ENCODE measurements at regions not wholly inside any gene's neighbourhood (a gene's known extent, or its start where the extent isn't known, plus 50 kb on each side); places are given as distances from the start of the nearest gene placed in this dataset.

DNA sequence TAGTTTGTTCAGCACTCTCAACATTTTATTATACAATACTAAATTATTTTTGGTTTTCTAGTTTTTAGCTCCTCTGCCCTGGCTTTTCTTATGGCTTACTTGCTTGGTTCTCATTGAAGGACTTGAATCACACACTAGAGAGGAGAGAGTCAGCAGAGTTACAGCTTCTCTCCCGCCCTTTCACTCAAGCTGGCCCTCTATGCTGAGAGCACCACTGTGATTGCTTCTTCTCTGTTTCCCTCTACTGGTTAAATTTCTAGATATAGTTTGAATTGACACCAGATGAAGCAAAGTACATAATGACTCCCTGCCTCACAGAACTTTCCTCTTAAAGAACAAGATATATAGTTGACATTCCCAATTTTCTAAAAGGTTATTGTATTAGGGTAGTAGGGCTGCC, 767.3 kb upstream of the SORCS1 start:
- TF ChIP-seq, protein P1, sequence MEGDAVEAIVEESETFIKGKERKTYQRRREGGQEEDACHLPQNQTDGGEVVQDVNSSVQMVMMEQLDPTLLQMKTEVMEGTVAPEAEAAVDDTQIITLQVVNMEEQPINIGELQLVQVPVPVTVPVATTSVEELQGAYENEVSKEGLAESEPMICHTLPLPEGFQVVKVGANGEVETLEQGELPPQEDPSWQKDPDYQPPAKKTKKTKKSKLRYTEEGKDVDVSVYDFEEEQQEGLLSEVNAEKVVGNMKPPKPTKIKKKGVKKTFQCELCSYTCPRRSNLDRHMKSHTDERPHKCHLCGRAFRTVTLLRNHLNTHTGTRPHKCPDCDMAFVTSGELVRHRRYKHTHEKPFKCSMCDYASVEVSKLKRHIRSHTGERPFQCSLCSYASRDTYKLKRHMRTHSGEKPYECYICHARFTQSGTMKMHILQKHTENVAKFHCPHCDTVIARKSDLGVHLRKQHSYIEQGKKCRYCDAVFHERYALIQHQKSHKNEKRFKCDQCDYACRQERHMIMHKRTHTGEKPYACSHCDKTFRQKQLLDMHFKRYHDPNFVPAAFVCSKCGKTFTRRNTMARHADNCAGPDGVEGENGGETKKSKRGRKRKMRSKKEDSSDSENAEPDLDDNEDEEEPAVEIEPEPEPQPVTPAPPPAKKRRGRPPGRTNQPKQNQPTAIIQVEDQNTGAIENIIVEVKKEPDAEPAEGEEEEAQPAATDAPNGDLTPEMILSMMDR (conservative IDR thresholded peaks at IDR 0.05), result no peak

DNA sequence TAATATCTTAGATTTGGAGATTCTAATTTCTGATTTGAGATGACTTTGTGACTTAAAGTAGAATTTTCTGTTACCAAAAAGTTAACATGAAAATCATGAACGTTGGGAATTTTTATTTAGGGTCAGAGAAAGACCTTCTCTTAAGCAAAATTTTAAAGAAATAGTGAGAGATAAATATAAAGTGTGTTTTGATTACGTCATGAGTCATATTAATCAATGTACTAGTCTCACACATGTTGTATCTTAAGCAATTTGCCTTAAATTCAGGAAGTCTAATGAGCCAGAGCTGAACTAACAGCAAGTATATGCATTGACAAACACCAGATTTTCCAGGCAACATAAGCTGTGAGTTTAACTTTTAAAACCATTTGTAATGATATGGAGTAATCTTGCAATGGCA, 765.5 kb upstream of the SORCS1 start:
- no peak overlapping the region for H3K27ac ChIP-seq
- TF ChIP-seq, protein P1 (conservative IDR thresholded peaks at IDR 0.05), result no peak

More for the DNA sequence above, 767.3 kb upstream of the SORCS1 start:
- H3K27ac ChIP-seq, result no peak overlapping the region

DNA sequence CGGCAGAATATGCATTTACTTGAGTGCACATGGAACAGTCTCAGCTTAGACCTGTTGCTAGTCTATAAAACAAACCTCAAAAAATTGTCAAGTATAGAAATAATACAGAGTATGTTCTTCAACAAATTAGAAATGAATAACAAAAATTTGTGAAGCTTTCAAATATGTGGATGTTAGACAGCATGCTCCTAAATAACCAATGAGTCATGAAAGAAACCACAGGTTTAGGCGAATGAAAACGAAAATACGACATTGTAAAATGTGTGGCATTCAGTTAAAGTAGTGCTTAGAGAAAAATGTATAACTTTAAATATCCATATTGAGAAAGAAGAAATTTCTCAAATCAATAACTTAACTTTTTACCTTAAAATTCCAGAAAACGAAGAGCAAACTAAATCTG, 760.0 kb upstream of the SORCS1 start:
- H3K27ac ChIP-seq, result no peak overlapping the region
- TF ChIP-seq, protein P1 (conservative IDR thresholded peaks at IDR 0.05), result no peak

DNA sequence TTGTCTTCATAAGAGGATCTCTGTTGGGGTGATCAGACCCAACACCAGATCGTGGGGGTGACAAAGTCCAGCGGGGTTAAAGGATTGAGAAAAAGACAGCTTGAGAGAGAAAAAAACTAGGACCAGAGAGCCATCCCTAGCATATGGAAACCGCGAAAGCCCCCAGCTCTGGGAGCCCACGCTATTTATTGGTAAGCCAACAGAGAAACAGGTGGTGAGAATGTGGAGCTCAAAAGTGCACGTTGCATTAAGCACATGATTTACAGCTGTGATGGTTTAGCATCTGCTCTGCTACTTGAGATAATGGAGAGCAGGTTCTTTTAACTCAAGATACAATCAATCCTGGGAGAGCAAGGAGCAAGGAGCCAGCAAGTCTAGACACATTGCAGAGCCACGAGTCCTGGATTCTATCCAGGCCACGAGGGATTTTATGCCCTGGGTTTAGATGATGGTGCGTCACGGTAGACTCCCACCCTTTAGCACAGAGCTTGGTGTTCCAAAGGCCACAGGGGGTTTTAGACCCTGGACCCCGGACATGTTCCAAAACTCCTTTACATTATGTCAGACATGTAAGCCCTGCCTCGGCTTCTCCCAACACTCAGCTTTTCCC, 755.2 kb upstream of the SORCS1 start:
- TF ChIP-seq, protein P1 (conservative IDR thresholded peaks at IDR 0.05), result no peak
- no peak overlapping the region for H3K27ac ChIP-seq

DNA sequence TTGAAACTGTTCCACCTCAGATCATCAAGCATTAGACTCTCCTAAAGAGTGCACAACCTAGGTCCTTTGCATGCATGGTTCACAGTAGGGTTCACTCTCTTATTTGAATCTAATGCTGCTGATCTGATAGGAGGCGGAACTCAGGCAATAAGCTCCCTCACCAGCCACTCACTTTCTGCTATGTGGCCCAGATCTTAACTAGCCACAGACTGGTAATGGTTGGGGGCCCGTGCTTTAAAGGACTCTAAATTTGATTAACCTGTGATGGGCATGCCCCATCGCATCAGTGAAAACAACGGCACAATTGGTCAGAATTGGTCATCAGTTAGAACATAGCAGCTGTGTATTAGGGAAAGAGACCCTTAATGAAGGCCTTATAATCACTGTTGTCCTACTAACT, 753.7 kb upstream of the SORCS1 start:
- H3K27ac ChIP-seq, result no peak overlapping the region
- TF ChIP-seq, protein P1 (conservative IDR thresholded peaks at IDR 0.05), result no peak

DNA sequence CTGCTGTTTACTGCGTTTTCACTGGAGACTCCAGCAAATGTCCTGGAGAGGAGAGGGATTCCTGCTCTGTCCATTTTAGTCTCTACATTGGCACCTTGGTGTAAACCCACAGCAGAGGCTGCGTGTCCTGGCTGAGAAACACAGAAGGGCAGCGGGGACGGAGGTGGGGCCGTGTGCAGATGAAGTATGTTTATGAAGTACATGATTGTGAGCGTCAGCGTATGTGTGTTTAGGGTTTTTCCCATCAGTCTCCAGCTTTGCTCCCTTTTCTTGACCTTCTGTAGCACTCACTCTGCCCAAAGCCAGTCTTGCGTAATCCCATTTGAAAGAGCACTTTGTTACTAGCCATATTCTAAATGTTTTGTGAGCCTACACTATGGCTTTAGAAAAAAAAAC, 750.7 kb upstream of the SORCS1 start:
- TF ChIP-seq, protein P1 (conservative IDR thresholded peaks at IDR 0.05), result no peak
- H3K27ac ChIP-seq, result no peak overlapping the region

- H3K27ac ChIP-seq, result no peak overlapping the region
- TF ChIP-seq, protein P1 (conservative IDR thresholded peaks at IDR 0.05), result no peak
These were observed 750.1 kb upstream of the SORCS1 start for GRCh38 chr10:107914450-107915214.

Data from VCaP (cell line).